NCI-H1417 (cell line): ENCODE measurements at regions not wholly inside any gene's neighbourhood (a gene's known extent, or its start where the extent isn't known, plus 50 kb on each side); places are given as distances from the start of the nearest gene placed in this dataset.
A peak's percentile ranks its signal among the peaks of the same experiment; 100 is the strongest.
"Not testable (repeated sequence)": the region's sequence is repeated elsewhere in the genome, so short reads cannot be mapped to it uniquely, and the experiment has no call there.

ENCODE experiments used
- DNase-seq, 3 experiments: peaks; one replicate each; lab custom pipeline; 2025; lab: John Stamatoyannopoulos, UW

DNA sequence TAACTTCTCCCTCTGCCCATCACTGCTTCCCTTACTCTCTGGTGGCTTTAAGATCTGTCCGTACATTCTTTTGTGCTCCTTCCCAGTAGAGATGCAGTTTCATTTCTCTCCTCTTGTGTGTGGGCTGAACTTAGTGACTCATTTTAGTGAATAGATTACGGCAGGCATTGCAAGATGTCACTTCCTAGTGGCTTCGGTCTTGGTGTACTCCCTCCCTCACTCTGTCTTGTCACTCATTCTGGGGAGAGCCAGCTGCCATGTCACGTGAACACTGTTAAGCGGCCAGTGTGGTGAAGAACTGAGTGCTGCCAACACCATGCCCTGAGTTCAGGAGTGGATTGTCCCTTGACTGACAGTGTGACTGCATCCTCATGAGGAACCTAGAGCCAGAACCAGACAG, 115.9 kb downstream of the OTOR start:
- no peak for DNase-seq

DNA sequence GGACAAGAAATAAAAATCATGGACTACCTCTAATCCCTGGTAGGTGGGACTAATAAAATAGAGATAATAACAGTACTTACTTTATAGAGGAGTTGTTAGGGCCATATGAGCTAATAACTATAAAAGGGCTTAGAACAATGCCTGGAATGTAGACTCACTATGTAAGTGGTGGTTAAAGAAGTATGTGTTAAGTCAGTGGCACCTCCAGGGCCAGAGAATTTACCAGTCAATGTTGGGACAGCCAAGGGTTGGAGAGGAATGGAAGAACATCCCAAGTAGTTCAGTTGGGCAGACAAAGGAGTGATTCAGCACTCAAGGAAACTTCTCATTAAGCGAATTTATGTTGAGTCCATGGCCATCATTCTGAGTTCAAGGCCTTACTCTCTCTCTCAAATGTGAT, 116.8 kb downstream of the OTOR start:
- no peak for DNase-seq

DNA sequence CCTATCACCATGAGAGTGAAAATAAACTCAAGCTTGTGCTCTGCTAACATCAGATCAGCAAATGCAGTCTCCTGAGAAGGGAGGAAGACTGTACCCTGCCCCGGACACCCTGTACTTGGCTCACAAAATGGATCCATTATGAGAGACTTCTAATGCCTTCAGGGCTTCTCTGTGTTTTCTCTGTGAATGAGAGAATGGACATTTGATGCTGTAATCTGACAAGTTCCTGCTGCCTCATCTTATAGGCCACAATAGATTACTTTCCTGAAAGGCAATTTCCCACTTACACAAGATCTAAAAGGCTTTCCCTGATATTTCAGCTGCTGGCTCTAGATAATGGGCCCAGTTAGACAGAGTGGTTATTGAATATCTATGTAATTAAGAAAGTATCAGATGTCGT, 117.2 kb downstream of the OTOR start:
- peak in 2 of 3 experiments; percentile 39 to 86 for DNase-seq

DNA sequence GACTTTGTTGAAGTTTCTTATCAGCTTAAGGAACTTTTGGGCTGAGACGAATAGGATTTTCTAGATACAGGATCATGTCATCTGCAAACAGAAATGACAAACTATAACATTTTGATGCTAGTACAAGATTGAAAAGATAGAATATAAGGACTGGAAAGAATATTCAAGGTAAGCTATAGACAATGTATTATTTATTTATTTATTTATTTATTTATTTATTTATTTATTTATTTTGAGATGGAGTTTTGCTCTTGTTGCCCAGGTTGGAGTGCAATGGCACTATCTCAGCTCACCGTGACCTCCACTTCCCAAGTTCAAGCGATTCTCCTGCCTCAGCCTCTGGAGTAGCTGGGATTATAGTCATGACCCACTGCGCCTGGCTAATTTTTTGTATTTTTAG, 125.0 kb downstream of the OTOR start:
- DNase-seq, result not testable (repeated sequence)

DNA sequence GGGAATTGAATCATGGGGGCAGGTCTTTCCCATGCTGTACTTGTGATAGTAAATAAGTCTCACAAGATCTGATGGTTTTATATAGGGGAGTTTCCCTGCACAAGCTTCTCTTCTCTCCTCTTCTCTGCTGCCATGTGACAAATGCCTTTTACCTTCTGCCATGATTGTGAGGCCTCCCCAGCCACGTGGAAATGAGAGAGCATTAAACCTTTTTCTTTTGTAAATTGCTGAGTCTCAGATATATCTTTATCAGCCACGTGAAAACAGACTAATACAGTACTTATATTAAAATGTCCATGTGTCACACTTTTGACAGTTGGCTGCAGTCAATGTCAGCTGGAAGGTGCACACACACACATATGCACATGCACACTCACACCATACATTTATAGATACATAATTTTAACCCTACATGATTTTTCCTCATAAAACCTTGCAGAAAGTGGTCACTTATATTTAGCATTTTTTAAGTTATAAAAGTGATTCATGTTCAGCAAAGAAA, 128.9 kb downstream of the OTOR start:
- no peak for DNase-seq

DNA sequence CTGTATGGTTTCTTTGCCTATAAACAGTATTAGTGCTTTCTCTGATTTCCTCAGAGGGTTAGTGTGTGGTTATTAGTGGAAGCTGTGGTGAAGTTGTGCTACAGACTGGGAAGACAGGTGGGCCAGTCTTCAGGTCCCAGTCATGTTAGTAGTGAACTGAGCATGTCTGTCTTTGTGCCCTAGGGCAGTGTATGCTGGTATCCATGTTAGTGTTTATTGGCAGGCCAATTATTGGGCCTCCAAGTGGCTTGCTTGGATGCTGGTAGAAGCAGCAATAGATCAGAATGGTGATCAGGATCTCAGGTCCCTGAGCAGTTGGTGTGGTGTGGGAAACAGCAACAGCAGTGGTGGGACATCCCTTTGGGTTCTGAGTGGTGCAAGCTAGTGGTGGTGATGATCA, 137.6 kb downstream of the OTOR start:
- DNase-seq, result no peak

DNA sequence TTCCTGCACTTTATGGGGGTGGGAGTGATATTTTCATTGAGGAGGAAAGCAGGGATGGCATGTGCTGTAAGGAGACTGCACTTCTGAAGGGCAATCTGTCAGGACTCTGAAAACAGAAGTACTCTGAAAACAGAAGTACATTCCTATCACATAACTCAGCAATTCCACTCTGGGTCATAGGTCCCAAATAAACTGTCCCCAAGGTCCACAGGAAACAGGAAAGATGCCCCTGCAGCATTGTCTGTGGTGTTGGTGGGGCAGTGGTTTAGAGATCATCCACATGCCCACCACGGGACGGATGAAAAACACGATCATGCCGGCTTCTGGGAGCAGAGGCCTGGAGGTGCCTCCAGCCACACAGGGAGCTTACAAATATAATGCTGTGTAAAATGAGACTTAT, 150.3 kb downstream of the OTOR start:
- DNase-seq, result no peak

DNA sequence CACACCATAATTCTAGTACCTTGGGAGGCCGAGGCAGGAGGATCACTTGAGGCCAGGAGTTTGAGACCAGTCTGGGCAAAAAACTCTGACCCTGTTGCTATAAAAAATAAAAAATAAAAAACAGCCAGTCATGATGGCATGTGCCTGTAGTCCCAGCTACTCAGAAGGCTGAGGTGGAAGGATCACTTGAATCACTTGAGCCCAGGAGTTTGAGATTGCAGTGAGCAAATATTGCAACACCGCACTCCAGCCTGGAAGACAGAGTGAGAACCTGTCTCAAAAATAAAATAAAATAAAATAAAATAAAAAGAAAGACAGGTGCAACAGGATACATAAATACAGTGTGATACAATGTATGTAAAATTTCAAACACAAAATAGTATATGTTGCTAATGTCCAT, 154.5 kb downstream of the OTOR start:
- no peak for DNase-seq

DNA sequence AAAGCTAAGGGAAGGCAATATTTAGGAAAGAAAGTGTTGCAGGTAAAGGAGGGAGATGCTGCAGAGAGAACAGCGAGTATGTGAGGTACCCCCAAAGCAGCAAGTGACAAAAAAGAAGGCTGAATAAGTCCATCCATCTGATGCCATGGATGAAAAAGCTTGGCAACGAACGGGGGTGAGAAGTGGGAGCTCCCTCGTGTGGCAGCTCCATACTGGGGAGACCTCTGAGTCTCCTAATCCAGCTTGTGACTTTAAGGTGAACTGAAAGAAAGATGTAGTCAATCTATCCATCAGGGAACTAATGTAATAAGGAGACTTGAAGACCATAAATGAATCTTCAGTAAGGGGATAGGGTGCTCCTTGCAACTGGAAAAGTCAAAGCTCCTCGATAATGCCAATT, 156.6 kb downstream of the OTOR start:
- no peak for DNase-seq

DNA sequence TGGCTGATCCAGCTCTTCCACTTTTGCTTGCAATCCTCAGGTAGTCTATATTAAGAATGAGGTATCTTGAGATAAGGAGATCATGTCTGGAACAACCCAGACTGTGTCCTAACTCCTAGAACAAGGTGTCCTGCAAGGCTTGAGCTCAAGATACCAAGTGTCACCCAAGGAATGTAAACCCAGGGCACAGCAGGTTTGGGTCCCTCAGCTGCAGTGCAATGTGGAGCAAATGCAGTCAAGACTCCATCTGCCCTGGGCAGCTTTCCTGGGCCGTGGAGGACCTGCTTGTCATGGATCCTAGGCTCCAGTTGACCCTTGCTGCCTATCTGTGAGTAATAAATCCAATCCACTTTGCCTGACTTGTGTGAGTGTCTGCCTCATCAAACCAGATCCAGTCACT, 166.1 kb downstream of the OTOR start:
- no peak for DNase-seq

DNA sequence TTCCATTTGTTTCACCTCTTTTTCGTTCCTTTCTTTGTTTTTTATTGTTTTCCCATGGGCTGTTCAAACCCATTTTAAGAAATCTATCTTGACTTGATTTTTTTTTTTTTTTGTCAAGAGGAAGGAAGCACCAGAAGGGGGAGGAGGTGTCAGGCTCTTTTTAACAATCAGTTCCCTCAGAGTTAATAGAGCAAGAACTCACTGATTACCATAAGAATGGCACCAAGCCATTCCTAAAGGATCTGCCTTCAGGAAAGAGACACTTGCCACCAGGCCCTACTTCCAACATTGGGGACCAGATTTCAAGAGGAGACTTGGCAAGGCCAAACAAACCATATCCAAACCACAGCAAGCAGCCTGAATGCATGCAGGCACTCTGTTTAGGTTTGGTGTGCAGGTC, 168.0 kb downstream of the OTOR start:
- DNase-seq, result no peak

DNA sequence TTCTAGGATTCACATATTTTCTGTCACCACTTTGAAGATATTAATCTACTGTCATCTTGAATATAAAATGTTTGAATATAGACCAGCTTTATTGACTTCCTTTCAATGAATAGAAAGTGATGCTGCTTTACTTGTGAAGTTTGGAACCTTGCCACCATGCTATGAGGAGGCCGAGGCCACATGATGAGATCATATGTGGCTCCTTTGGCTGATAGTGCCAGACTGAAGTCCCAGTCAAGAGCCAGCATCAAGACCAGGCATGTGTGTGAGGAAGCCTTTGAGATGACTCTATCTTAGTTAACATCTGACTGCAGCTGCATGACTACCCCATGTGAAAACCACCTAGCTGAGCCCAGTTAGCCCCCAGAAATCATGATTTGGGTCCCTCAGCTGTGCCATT, 169.5 kb downstream of the OTOR start:
- no peak for DNase-seq

DNA sequence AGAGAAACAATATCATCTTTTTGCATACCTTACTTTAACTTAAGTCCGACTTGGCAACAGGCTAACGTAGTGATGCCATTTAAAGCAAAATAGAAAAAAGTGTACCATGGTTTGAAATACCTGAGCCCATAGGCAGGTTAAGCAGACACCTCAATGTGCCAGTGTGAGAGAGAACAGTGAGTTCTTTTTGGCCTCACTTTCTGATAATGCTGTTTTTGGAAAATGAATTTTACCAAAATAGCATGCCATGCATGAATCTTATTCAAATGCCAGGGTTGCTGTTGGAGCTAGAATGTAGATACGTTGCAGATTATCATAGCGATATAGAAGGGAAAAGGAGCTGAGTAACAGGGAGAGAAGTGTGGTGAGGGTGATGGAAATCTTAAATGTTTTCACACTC, 170.2 kb downstream of the OTOR start:
- DNase-seq, result no peak

DNA sequence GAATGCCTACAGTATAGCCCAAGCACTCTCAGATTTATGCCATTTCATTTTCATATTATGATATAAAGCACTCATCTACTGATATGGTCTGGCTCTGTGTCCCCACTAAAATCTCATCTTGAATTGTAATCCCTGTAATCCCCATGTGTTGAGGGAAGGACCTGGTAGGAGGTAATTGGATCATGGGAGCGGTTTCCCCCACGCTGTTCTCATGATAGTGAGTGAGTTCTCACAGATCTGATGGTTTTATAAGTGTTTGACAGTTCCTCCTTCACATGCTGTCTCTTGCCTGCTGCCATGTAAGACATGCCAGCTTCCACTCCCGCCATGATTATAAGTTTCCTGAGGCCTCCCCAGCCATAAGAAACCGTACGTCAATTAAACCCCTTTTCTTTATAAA, 171.7 kb downstream of the OTOR start:
- DNase-seq, result no peak

DNA sequence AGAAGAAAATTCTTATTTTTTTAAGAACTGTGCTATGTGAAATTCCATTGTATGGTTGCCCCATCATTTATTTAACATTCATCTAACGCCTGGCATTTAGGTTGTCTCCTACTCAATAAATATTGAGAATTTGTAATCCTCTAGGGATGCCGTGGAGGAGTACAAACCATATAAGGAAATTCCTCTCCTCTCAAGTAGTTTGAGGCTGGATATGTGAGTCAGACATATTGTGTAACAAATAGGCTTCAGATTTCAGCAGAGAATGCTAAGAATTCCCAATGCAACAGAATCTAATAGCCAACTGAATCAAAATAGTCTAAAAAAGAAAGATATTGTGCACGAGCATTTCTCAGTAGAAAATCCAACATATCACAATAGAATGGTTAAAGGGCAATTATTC, 174.7 kb downstream of the OTOR start:
- no peak for DNase-seq

DNA sequence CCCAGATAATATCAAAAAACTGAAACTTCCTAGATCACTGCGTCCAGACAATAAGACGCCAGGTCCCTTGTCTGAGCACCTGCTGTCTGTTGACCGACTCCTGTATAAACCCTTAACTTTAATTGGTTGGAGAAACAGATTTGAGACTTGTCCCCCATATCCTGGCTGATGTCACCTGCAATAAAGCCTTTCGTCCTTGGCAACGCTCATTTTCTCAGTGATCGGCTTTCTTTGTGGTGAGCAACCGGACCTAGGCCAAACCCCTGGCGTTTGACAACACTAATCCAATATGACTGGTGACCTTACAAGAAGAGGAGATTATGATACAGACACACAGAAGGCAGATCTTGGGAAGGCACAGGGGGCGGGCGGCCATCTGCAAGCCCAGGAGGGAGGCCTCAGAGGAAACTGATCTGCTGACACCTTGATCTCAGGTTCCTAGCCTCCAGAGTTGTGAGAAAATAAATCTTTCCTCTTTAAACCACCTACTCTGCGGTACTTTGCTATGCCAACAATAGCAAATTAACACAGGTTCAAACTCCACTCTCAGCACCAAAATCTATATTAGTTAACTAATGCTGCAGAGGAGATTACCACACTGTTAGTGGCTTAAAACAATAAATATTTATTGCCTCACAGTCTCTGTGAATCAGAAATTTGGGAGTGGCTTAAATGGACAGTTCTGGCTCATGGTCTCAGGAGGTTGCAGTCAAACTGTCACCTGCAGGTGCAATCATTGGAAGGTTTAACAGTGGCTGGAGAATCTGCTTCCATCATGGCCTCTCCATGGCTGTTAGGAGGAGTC, 178.7 kb downstream of the OTOR start:
- DNase-seq, result peak in 1 of 3 experiments; percentile 18

DNA sequence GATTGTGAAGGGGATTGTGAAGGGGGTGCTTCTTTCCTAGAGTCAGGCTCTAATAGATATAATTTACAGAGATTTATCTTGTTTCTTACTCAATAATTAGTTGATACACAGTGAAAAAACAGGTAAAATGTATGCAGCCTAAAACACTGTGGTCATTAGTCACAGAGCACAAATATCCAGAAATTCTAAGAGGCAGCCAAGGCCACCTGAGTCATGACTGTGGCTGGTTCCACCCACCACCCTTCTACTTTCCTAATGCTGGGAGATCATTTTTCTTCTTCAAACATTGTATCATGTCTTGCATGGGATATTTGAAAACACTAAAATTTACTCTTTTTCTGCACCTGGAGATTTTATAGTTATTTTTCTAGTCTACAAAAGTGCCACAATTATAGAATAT, 181.6 kb downstream of the OTOR start:
- DNase-seq, result no peak

DNA sequence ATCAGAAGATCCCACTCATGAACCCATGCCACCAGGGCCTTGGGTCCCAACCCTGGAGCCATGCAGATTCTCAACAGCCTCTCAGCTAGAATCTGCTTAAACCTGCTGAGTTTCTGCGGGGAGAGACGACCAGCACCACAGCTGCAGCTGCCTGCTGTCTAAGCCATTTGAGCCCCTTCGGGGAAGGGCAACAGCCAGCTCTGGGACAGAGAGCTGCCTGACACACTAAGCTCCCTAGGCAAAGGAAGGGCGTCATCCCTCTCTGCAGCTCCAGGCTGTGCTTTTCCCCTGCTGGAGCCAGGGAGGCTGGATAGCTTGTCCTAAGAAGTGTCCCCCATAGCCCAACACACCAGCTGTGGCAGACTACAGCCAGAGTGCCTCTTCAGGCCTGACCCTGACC, 182.5 kb downstream of the OTOR start:
- DNase-seq, result no peak

DNA sequence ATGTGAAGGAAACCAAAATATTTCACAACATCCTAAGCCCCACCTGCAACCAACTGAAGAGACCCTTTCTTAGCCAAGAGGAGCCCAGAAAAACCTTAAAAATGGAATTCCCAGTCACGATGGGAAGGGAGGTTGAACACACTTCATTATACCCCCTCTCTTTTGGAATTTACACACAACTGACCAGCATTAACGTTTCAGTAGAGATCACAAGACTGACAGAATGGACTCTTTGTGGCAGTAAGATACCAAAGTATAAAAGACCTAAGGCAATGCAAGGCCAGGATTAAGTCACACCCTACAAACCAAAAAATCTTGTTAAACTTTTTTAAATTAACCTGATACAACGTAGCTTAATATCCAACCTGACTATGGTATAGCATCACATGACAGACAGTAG, 190.9 kb downstream of the OTOR start:
- DNase-seq, result no peak

DNA sequence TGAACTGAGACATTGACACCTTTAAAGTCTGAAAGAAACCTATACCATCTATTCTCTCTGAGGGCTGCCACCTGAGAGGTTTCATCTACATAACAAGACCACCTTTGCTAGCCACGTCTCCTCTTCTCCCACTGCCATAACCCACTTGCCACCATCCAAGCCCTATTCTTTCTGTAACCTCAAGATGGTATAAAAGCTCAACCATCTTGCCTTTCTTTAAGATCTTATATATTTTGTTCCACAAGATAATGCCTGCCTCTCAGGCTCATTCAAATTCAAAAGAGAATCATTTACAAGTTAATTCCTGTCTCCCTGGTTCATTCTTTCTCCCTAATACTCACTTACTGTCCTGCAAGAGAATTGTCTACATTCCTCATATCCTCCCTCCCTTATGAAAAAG, 192.5 kb downstream of the OTOR start:
- DNase-seq, result no peak

DNA sequence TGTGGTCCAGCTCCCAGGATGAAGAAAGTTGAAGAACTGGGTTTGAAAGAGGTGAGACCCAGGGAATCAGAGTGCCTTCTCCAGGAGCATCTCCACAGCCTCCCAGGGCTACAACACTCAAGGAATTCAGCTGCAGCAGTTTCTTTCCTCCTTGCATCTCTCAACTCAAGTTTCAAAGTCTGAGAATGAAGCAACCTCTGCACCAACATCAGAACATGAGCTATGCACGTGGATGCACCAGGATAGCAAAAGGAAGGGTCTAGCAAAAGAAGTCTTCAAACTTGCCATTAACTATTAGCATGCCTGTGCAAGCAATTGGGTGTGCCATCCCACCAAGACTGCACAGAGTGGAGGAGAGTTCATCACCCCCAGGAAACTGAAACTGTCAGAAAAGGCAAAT, 193.9 kb downstream of the OTOR start:
- DNase-seq, result no peak

DNA sequence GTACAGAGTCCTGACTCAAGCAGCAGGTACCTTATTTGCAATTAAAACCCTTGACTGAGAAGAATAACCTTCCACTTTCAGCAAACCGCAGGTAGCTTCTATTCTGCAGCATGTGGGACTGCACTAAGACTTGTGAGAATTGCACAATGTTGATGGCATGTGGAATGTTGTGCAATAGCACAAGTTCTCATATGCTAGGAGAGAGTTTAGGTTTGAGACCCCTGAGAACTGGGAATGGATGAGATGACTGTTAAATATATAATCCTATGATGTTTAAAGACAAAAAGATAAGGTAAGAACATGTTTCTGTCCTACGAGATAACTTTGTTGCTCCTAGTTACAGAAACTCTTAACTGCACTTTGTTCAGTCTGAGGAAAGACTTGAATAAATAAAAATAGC, 194.6 kb downstream of the OTOR start:
- no peak for DNase-seq

DNA sequence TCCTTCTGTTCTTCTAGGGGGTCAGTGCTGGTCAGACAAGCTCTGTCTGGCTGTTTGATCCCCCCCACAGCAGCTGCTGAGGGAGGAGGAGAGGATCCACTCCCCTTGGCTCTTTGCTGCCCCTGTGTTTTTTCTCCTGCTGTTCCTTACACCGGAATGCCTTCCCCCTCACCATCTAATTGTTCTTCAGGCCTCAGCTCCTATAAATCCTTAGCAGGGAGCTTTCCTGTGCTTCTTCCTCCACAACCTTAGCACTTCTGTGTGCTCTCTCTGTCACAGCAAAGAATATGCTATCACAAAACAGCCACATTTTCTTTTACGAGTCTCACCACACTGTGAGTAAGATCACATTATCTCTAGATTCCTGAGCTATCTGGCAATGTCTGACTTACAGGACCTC, 196.6 kb downstream of the OTOR start:
- DNase-seq, result no peak

DNA sequence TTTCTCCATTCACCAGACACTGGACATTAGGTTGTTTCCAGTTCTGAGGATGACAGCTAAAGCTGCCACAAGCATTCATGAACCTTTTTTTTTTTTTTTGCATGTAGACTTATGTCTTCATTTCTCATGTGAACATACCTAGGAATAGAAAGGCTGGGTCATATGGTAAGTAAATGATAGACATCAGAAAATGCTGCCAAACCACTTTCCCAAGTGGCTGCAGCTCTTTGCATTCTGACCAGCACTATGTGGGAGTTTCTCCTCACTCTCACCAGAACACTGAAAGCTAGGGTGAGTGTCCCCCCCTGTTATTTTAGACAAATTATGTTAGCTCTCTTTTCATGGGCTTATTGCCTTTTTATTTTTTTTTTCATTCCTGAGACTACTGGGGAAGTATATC, 197.5 kb downstream of the OTOR start:
- no peak for DNase-seq
